ENCODE measurements at regions not wholly inside any gene's neighbourhood (a gene's known extent, or its start where the extent isn't known, plus 50 kb on each side); places are given as distances from the start of the nearest gene placed in this dataset.

GRCh38 chr2:7210712-7211111 lies 293.5 kb downstream of the RNF144A start:
- CTCF ChIA-PET: no interaction called here
- TF ChIP-seq, protein P1, sequence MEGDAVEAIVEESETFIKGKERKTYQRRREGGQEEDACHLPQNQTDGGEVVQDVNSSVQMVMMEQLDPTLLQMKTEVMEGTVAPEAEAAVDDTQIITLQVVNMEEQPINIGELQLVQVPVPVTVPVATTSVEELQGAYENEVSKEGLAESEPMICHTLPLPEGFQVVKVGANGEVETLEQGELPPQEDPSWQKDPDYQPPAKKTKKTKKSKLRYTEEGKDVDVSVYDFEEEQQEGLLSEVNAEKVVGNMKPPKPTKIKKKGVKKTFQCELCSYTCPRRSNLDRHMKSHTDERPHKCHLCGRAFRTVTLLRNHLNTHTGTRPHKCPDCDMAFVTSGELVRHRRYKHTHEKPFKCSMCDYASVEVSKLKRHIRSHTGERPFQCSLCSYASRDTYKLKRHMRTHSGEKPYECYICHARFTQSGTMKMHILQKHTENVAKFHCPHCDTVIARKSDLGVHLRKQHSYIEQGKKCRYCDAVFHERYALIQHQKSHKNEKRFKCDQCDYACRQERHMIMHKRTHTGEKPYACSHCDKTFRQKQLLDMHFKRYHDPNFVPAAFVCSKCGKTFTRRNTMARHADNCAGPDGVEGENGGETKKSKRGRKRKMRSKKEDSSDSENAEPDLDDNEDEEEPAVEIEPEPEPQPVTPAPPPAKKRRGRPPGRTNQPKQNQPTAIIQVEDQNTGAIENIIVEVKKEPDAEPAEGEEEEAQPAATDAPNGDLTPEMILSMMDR (IDR thresholded peaks at IDR 0.05; ENCODE audit: control extremely low read depth, extremely low read depth, low read depth, missing control alignments): no peak
- POLR2A ChIA-PET: no interaction called here
- DNase-seq (ENCODE audit: extremely low spot score): no peak

DNA sequence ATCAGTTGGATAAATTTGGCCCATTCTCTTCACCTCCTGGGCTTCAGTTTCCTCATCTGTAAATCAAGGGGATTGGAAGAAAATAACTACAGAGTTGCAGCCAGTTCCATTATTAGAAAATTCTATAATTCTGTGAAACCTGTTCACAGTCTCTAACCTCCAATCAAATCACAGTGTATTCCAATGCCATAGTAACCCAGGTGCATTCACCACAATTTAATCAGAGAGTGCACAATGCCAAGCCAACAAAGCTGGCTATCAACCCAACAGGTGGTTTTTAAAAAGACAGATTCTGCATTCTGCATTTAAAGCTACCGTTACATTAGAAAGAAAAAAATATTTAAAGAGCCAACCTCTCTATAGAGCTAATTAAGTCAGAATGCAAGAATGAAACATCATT lies 308.6 kb downstream of the RNF144A start:
- TF ChIP-seq, protein P1 (IDR thresholded peaks at IDR 0.05; ENCODE audit: control extremely low read depth, extremely low read depth, low read depth, missing control alignments): no peak
- ChIA-PET POLR2A (no interaction called here), CTCF (interaction anchor here (1.4 to 4.0 kb wide), 2 partner anchors 17 to 22 kb away, joined by 4 to 12 read pairs; no protein-coding TSS in a partner anchor)
- DNase-seq (ENCODE audit: extremely low spot score): no peak

GRCh38 chr2:7226501-7226900 lies 309.3 kb downstream of the RNF144A start:
- ChIA-PET CTCF (interaction anchor here (1.4 to 4.0 kb wide), 2 partner anchors 17 to 23 kb away, joined by 4 to 12 read pairs; no protein-coding TSS in a partner anchor), POLR2A (no interaction called here)
- no peak for DNase-seq (ENCODE audit: extremely low spot score)
- TF ChIP-seq, protein P1 (IDR thresholded peaks at IDR 0.05; ENCODE audit: control extremely low read depth, extremely low read depth, low read depth, missing control alignments): no peak

- TF ChIP-seq, protein P1 (IDR thresholded peaks at IDR 0.05; ENCODE audit: control extremely low read depth, extremely low read depth, low read depth, missing control alignments): no peak
- no peak for DNase-seq (ENCODE audit: extremely low spot score)
- ChIA-PET CTCF (no interaction called here), POLR2A (no interaction called here)
These were observed 315.9 kb downstream of the RNF144A start for GRCh38 chr2:7233126-7233525.

- TF ChIP-seq, protein P1 (IDR thresholded peaks at IDR 0.05; ENCODE audit: control extremely low read depth, extremely low read depth, low read depth, missing control alignments): no peak
- ChIA-PET POLR2A (no interaction called here), CTCF (no interaction called here)
- no peak for DNase-seq (ENCODE audit: extremely low spot score)
These were observed 320.3 kb downstream of the RNF144A start for GRCh38 chr2:7237466-7237865.

DNA sequence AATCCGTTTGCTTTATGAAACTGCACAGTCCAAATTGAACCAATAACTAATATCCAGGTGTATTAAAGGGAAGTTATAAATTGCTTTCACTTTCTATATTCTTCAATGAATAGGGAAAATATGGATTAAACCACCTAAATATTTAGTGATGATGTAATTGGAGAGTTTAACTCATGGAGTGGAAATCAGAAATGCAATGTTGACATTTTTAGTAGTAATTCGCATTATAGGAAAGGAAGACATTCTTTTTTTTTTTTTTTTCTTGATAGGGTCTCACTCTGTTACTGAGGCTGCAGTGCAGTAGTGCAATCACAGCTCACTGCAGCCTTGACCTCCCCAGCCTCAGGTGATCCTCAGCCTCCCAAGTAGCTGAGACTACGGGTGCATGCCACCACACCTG lies 321.9 kb downstream of the RNF144A start:
- no peak for DNase-seq (ENCODE audit: extremely low spot score)
- CTCF ChIA-PET: no interaction called here
- TF ChIP-seq, protein P1 (IDR thresholded peaks at IDR 0.05; ENCODE audit: control extremely low read depth, extremely low read depth, low read depth, missing control alignments): no peak
- POLR2A ChIA-PET: no interaction called here
